SU-DHL-6 (cell line): ENCODE measurements at regions not wholly inside any gene's neighbourhood (a gene's known extent, or its start where the extent isn't known, plus 50 kb on each side); places are given as distances from the start of the nearest gene placed in this dataset.

ENCODE experiments used
- H2AFZ ChIP-seq: fragments of 200-600 bp; sonication (generic); 2 replicates; pipeline ENCODE4 v1.6.1; 2014; ENCODE audit warnings: low read depth, mild to moderate bottlenecking, moderate library complexity, mixed read lengths, antibody characterized with exemption, low read length; ENCODE audit not compliant: severe bottlenecking
- H3F3A ChIP-seq: fragments of 200-600 bp; shearing (Covaris generic); 2 replicates; pipeline ENCODE4 v1.6.0; 2016; ENCODE audit warnings: antibody characterized with exemption, mild to moderate bottlenecking; ENCODE audit not compliant: insufficient read depth
- H3K27ac ChIP-seq: fragments of 200-600 bp; sonication (generic); 2 replicates; pipeline ENCODE4 v1.5.1; 2016; ENCODE audit warnings: low read depth, mild to moderate bottlenecking, low read length, moderate library complexity, mixed read lengths
- H3K27me3 ChIP-seq: fragments of 200-600 bp; sonication (generic), shearing (Covaris generic); 2 replicates; pipeline ENCODE4 v1.6.0; 2014; ENCODE audit warnings: mild to moderate bottlenecking, low read length
- H3K36me3 ChIP-seq: fragments of 200-600 bp; sonication (generic); 2 replicates; pipeline ENCODE4 v1.6.1; 2014; ENCODE audit warnings: mild to moderate bottlenecking, low read length, mixed read lengths
- H3K4me2 ChIP-seq: fragments of 300-600, 200-600 bp; shearing (Covaris generic), sonication (generic); 2 replicates; pipeline ENCODE4 v1.6.0; 2014; ENCODE audit warnings: low read length, low read depth, mild to moderate bottlenecking; ENCODE audit not compliant: poor library complexity, severe bottlenecking
- H3K4me3 ChIP-seq: fragments of 200-600 bp; sonication (generic); 2 replicates; pipeline ENCODE4 v1.5.1; 2014; ENCODE audit warnings: antibody characterized with exemption, low read length, mild to moderate bottlenecking, mixed read lengths; ENCODE audit not compliant: insufficient read depth, poor library complexity, severe bottlenecking
- H3K79me2 ChIP-seq: fragments of 200-600 bp; sonication (generic); 2 replicates; pipeline ENCODE4 v1.6.1; 2014; ENCODE audit warnings: mild to moderate bottlenecking, low read length, moderate library complexity; ENCODE audit not compliant: insufficient read depth
- H3K9ac ChIP-seq: fragments of 200-600 bp; sonication (generic); 2 replicates; pipeline ENCODE4 v1.7.0; 2014; ENCODE audit warnings: mild to moderate bottlenecking, low read length
- H3K9me2 ChIP-seq: fragments of 200-600 bp; sonication (generic); replicated peaks from 2 replicates; pipeline ENCODE4 v1.6.1; 2014; ENCODE audit warnings: low read length; ENCODE audit not compliant: insufficient read depth
- H3K9me3 ChIP-seq: fragments of 200-600 bp; sonication (generic); 2 replicates; pipeline ENCODE4 v1.6.1; 2014; ENCODE audit warnings: low read length, mixed read lengths; ENCODE audit not compliant: insufficient read depth
- H4K20me1 ChIP-seq: fragments of 200-600 bp; sonication (generic); 2 replicates; pipeline ENCODE4 v1.6.1; 2014; ENCODE audit warnings: low read depth, mild to moderate bottlenecking, antibody characterized with exemption, low read length, moderate library complexity, mixed read lengths
- EZH2phosphoT487 ChIP-seq: fragments of 200-600 bp; sonication (generic), shearing (Covaris generic); conservative IDR thresholded peaks from 2 replicates; pipeline ENCODE4 v1.6.1; 2018; ENCODE audit warnings: mild to moderate bottlenecking, antibody characterized with exemption, low read length, moderate library complexity, mixed read lengths
- TF ChIP-seq, protein P1 (sequence below): fragments of 200-600 bp; sonication (generic); IDR thresholded peaks from one replicate; pipeline ENCODE4 v1.5.1; 2017; ENCODE audit warnings: antibody characterized with exemption, mild to moderate bottlenecking, low read length, moderate library complexity; ENCODE audit not compliant: insufficient read depth, poor library complexity, severe bottlenecking

DNA sequence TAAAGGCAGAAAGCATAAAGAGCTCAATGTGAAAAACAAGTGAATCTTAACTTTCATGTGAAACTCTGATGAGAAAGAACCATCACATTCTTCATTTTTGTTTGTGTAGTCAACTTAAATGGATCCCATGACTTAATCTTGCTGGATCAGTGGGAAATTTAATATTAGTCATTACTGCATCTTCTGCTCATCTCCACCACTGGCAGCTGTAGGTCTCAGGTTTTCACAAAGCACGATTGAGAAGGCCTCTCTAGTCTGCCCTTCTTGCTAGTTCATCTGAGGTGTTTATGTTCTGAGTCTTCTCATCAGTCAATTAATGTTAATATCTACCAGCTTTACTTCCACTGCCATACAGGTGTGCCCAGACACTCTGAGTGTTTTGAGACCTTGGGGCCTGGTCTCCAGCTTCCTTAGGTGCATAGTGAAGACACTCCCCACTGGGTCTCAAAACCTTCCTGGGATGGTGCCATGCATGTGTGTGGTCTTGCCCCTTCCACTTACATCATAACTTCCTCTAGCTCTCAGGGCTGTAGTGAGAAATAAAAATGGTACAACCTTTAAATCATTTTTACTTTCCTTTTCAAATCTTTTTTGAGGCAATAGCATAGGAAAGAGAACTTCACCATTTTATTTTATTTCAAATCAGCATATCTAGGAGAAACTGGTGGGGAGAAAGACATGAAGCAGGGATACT lies 421.6 kb upstream of the CBLB start:
- no peak overlapping the region for H3K4me3 ChIP-seq
- H3K9me3 ChIP-seq = no peaks in the 10 kb centered on the region
- no peak overlapping the region for H2AFZ ChIP-seq
- no peaks in the 10 kb centered on the region for H3K79me2 ChIP-seq
- TF ChIP-seq EZH2phosphoT487 = no peak
- TF ChIP-seq, protein P1, sequence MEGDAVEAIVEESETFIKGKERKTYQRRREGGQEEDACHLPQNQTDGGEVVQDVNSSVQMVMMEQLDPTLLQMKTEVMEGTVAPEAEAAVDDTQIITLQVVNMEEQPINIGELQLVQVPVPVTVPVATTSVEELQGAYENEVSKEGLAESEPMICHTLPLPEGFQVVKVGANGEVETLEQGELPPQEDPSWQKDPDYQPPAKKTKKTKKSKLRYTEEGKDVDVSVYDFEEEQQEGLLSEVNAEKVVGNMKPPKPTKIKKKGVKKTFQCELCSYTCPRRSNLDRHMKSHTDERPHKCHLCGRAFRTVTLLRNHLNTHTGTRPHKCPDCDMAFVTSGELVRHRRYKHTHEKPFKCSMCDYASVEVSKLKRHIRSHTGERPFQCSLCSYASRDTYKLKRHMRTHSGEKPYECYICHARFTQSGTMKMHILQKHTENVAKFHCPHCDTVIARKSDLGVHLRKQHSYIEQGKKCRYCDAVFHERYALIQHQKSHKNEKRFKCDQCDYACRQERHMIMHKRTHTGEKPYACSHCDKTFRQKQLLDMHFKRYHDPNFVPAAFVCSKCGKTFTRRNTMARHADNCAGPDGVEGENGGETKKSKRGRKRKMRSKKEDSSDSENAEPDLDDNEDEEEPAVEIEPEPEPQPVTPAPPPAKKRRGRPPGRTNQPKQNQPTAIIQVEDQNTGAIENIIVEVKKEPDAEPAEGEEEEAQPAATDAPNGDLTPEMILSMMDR = no peak
- H3F3A ChIP-seq = no peaks in the 10 kb centered on the region
- no peaks in the 10 kb centered on the region for H3K27me3 ChIP-seq
- H3K27ac ChIP-seq = no peak overlapping the region
- no peaks in the 10 kb centered on the region for H3K36me3 ChIP-seq
- H3K4me2 ChIP-seq = no peak overlapping the region
- no peak overlapping the region for H3K9ac ChIP-seq
- no peaks in the 10 kb centered on the region for H4K20me1 ChIP-seq
- H3K9me2 ChIP-seq = no peaks in the 10 kb centered on the region

DNA sequence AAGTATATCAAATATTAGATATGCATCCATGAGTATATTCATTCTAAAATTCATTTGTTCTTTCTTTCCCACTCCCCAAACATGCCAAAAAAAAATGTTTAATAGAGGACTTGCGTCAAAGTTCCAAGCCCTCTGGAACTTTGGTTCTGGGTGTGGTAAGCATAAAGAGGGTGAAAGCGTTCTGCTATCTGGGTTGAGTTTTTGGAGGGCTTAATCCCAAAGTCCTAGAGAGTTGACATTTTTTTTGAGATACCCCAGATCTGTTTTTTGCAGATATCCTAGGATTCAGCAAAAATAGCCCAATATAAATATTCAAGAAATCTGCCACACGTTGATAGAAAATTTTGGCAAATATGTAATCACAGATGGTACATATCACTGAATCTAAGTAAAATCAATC lies 424.3 kb upstream of the CBLB start:
- no peaks in the 10 kb centered on the region for H3K79me2 ChIP-seq
- H3K36me3 ChIP-seq = no peaks in the 10 kb centered on the region
- no peaks in the 10 kb centered on the region for H3K9me3 ChIP-seq
- H3K4me3 ChIP-seq = no peak overlapping the region
- no peak overlapping the region for H3K4me2 ChIP-seq
- H4K20me1 ChIP-seq = no peaks in the 10 kb centered on the region
- no peak overlapping the region for H3K27ac ChIP-seq
- TF ChIP-seq, protein P1 = no peak
- no peak for TF ChIP-seq EZH2phosphoT487
- H3K27me3 ChIP-seq = no peaks in the 10 kb centered on the region
- no peak overlapping the region for H3K9ac ChIP-seq
- no peak overlapping the region for H2AFZ ChIP-seq
- H3F3A ChIP-seq = no peaks in the 10 kb centered on the region
- H3K9me2 ChIP-seq = no peaks in the 10 kb centered on the region

DNA sequence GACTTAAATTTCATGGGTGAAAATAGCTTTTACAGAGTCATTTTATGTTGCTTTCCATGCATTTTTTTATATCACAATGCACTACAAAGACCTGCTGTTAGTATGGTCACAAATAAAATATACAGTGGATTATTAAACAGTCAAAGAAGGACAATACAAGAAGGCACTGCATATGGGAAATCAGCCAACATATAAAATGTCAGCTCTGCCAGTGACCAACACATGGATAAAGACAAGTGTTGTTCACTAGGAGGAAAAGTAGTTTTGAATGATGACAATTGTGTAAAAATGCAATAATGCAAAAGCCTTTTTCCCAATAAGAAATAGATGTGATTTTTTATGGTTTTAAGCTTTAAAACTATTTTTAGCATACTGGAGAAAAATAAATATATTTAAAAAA lies 425.3 kb upstream of the CBLB start:
- Histone ChIP-seq H3K4me3 (no peak overlapping the region), H2AFZ (no peak overlapping the region), H3K9ac (no peak overlapping the region), H3K4me2 (no peak overlapping the region), H3K9me3 (no peaks in the 10 kb centered on the region), H3K79me2 (no peaks in the 10 kb centered on the region), H3K27ac (no peak overlapping the region), H3F3A (no peaks in the 10 kb centered on the region), H3K9me2 (no peaks in the 10 kb centered on the region), H3K36me3 (no peaks in the 10 kb centered on the region), H3K27me3 (no peaks in the 10 kb centered on the region), H4K20me1 (no peaks in the 10 kb centered on the region)
- no peak for TF ChIP-seq EZH2phosphoT487
- TF ChIP-seq, protein P1 = no peak
